Body of pancreas (tissue), 4 donors: ENCODE measurements at regions not wholly inside any gene's neighbourhood (a gene's known extent, or its start where the extent isn't known, plus 50 kb on each side); places are given as distances from the start of the nearest gene placed in this dataset.

Source experiments
- CTCF ChIP-seq, 7 experiments: fragments of 450-650 bp in 4 of 7; fragments of 200-600 bp in 3 of 7; sonication (generic) in 3 of 7; IDR thresholded peaks; one replicate each; pipeline ENCODE4 v1.5.1; 2016 to 2019; ENCODE audit warnings: antibody characterized with exemption in 7 of 7
- POLR2A ChIP-seq, 3 donors: fragments of 450-650 bp; IDR thresholded peaks; one replicate each; pipeline ENCODE4 v1.6.1; 2016; ENCODE audit warnings: antibody characterized with exemption in 3 of 3, mild to moderate bottlenecking in 2 of 3

- TF ChIP-seq CTCF (IDR thresholded peaks at IDR 0.05) (no peak), POLR2A (IDR thresholded peaks at IDR 0.05) (no peak)
Measured at GRCh38 chr18:40985436-40985835, 969.6 kb upstream of the PIK3C3 start.
